WERI-Rb-1 (cell line): ENCODE measurements at regions not wholly inside any gene's neighbourhood (a gene's known extent, or its start where the extent isn't known, plus 50 kb on each side); places are given as distances from the start of the nearest gene placed in this dataset.

ENCODE experiments used
- DNase-seq: peaks from one replicate; pipeline ENCODE4 v3.0.0-alpha.2; 2020
- H3K27ac ChIP-seq: fragments of 250-450 bp; sonication (Bioruptor Pico); 2 replicates; pipeline ENCODE4 v1.5.1; 2020; ENCODE audit warnings: mild to moderate bottlenecking, moderate library complexity
- H3K27me3 ChIP-seq: fragments of 250-450 bp; sonication (Bioruptor Pico); 2 replicates; pipeline ENCODE4 v1.5.1; 2021; ENCODE audit warnings: mild to moderate bottlenecking, low read depth, moderate library complexity; ENCODE audit not compliant: insufficient read depth, severe bottlenecking
- H3K36me3 ChIP-seq: fragments of 250-450 bp; sonication (Bioruptor Pico); 2 replicates; pipeline ENCODE4 v1.5.1; 2020; ENCODE audit warnings: mild to moderate bottlenecking, moderate library complexity
- H3K4me3 ChIP-seq: 2 replicates; pipeline ENCODE4 v1.5.1; 2011; ENCODE audit warnings: low read depth, mild to moderate bottlenecking, control low read depth, low read length
- H3K9me3 ChIP-seq: fragments of 250-450 bp; sonication (Bioruptor Pico); 2 replicates; pipeline ENCODE4 v1.5.1; 2021; ENCODE audit warnings: mild to moderate bottlenecking, moderate library complexity; ENCODE audit not compliant: severe bottlenecking
- TF ChIP-seq, protein P1 (sequence below): IDR thresholded peaks from 2 replicates; pipeline ENCODE4 v1.5.1; 2011; ENCODE audit warnings: low read depth, mild to moderate bottlenecking, control low read depth, inconsistent platforms, low read length

DNA sequence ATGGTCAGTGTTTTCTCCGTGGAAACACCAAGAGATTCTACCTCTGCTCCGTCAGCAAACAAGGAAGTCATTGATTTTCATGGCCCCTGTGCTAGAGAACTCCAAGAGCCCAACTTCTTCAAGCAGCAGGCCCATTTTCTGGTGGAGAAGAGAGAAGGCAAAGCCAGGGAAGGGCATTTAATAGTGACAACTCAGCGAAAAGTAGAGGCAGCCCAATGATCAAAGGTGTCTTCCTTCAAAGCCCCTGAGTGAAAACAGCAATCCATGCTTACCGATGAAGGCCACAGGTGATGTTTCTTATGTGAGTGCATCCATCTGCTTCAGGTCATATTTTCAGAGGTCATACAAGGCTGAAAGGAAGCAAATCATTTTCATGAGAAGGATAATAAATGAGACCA lies 77.3 kb downstream of the VCPKMT start:
- no peaks in the 10 kb centered on the region for H3K36me3 ChIP-seq
- no peaks in the 10 kb centered on the region for H3K27me3 ChIP-seq
- no peak for DNase-seq
- TF ChIP-seq, protein P1, sequence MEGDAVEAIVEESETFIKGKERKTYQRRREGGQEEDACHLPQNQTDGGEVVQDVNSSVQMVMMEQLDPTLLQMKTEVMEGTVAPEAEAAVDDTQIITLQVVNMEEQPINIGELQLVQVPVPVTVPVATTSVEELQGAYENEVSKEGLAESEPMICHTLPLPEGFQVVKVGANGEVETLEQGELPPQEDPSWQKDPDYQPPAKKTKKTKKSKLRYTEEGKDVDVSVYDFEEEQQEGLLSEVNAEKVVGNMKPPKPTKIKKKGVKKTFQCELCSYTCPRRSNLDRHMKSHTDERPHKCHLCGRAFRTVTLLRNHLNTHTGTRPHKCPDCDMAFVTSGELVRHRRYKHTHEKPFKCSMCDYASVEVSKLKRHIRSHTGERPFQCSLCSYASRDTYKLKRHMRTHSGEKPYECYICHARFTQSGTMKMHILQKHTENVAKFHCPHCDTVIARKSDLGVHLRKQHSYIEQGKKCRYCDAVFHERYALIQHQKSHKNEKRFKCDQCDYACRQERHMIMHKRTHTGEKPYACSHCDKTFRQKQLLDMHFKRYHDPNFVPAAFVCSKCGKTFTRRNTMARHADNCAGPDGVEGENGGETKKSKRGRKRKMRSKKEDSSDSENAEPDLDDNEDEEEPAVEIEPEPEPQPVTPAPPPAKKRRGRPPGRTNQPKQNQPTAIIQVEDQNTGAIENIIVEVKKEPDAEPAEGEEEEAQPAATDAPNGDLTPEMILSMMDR = no peak
- no peak overlapping the region for H3K4me3 ChIP-seq
- H3K9me3 ChIP-seq = no peaks in the 10 kb centered on the region
- no peak overlapping the region for H3K27ac ChIP-seq

DNA sequence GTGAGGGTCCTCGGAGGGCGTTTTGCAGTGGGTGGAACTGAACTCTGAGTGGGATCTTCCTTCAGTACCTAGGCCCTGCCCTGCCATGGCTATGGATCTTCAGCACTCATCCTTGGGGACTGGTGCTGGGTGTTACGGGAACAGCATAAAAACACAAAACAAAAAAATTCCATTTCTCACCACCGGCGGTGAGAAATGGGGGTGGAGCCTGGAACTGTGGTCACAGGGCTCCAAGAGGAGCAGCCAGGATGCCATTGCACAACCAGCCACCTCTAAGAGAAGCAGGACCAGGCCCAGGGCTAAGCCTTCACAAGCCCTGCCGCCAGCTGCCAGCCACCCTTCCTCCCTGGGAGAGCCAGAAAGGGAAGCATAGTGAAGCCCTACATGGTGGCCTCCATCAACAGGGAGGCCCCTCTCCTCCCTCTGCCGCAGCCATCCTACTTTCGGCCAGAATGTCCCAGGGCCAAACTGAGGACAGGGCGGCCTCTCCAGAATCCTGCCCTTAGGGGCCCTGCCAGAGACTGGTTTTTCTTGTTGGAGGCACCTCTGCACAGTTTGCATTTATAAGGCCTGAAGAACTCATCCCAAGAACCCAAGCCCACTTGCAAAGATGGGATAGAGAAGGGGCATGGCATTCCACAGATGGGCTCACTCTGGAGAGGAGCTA lies 76.5 kb downstream of the VCPKMT start:
- Histone ChIP-seq H3K36me3 (no peaks in the 10 kb centered on the region), H3K27me3 (no peaks in the 10 kb centered on the region), H3K4me3 (no peak overlapping the region), H3K9me3 (no peaks in the 10 kb centered on the region), H3K27ac (no peak overlapping the region)
- TF ChIP-seq, protein P1 = no peak
- no peak for DNase-seq

DNA sequence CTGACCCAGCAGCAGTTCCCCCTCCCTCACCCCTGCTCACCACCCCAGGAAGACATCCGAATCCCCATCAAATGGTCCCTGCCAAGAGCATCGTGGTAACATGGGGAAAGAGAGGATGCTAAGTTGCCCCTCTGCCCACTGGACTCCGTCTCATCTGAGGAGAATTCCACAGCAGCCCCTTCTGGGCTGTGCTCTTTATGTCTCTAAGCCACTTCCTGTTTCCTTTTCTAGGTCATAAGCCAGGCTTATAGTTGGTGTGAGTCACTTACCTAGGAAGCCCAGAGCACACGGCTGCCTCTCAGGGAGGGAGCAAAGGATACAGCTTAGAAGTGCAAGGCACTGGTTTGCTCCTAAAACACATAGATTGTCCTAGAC lies 76.0 kb downstream of the VCPKMT start:
- H3K27me3 ChIP-seq = no peaks in the 10 kb centered on the region
- no peak overlapping the region for H3K4me3 ChIP-seq
- no peaks in the 10 kb centered on the region for H3K9me3 ChIP-seq
- DNase-seq = no peak
- H3K27ac ChIP-seq = no peak overlapping the region
- TF ChIP-seq, protein P1 = no peak
- no peaks in the 10 kb centered on the region for H3K36me3 ChIP-seq

DNA sequence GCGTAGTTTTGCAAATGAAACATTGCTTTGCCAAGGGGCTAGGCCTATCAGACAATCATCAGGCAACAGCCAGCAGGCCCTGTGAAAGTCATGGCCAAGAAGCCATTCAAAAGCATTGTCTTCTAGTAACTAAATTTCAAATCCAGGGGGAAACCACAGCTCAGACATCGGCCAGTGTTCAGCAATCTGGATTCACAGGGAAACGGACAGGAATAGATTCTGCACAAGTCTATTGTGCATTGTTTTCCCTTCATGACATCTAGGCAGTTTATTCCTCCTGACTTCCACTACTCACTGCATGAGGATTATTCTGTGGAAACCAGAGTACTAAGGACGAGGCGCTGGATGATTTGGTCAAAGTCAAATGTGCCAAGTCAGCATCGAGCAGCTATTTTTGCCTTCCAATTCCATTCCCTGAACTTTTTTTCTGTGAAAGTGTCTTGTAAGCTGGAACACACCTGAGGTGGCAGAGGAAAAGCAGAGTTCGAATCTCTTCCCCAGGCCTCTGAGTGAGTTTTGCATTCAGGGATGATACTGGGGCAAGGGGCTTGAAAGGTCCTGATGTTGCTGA lies 75.4 kb downstream of the VCPKMT start:
- TF ChIP-seq, protein P1 = no peak
- H3K27me3 ChIP-seq = no peaks in the 10 kb centered on the region
- DNase-seq = no peak
- no peaks in the 10 kb centered on the region for H3K36me3 ChIP-seq
- H3K9me3 ChIP-seq = no peaks in the 10 kb centered on the region
- H3K27ac ChIP-seq = no peak overlapping the region
- no peak overlapping the region for H3K4me3 ChIP-seq

DNA sequence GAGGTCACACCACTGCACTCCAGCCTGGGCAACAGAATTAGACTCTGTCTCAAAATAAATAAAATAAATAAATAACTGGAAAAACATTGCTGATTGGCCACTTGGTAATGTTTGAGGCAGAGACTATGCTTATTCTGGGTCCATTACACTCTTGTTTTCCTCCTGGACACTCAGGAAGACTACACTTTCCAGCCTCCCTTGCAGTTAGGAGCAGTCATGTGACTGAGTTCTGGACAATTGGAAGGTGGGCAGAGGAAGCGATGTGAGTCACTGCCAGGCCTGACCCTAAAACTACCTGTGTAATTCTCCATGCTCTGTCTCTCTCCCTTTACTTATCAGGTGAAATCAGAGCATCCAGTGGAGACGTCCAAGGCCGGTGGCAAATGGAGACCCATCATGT lies 74.4 kb downstream of the VCPKMT start:
- H3K27me3 ChIP-seq = no peaks in the 10 kb centered on the region
- no peaks in the 10 kb centered on the region for H3K36me3 ChIP-seq
- no peak for DNase-seq
- TF ChIP-seq, protein P1 = no peak
- H3K4me3 ChIP-seq = no peak overlapping the region
- no peak overlapping the region for H3K27ac ChIP-seq
- H3K9me3 ChIP-seq = no peaks in the 10 kb centered on the region
